ENCODE measurements at regions not wholly inside any gene's neighbourhood (a gene's known extent, or its start where the extent isn't known, plus 50 kb on each side); places are given as distances from the start of the nearest gene placed in this dataset.

- Mint-ChIP-seq H3K36me3 (ENCODE audit: insufficient read depth in 2 of 2) (no peaks in the 10 kb centered on the region), H3K27ac (no peak overlapping the region), H3K27me3 (ENCODE audit: low read depth) (no peaks in the 10 kb centered on the region), H3K4me3 (no peak overlapping the region), H3K4me1 (ENCODE audit: low read depth) (no peaks in the 10 kb centered on the region), H3K9me3 (peaks cover 8% of the 10 kb centered on the region in 2 donors)
- ATAC-seq (replicated peaks in 1 of 2) (no peak), DNase-seq (no peak)
These were observed 779.3 kb downstream of the INHBA start for GRCh38 chr7:40923626-40924025.

GRCh38 chr7:40922316-40922670 is 780.6 kb downstream of the INHBA start:
- DNase-seq, result no peak
- Mint-ChIP-seq H3K4me3 (no peak overlapping the region), H3K27me3 (ENCODE audit: low read depth) (no peaks in the 10 kb centered on the region), H3K9me3 (peaks cover 8% of the 10 kb centered on the region in 2 donors), H3K4me1 (ENCODE audit: low read depth) (no peaks in the 10 kb centered on the region), H3K27ac (no peak overlapping the region), H3K36me3 (ENCODE audit: insufficient read depth in 2 of 2) (no peaks in the 10 kb centered on the region)
- no peak for ATAC-seq (replicated peaks in 1 of 2)

- no peaks in the 10 kb centered on the region for H3K4me1 Mint-ChIP-seq (ENCODE audit: low read depth)
- H3K36me3 Mint-ChIP-seq (ENCODE audit: insufficient read depth in 2 of 2), result no peaks in the 10 kb centered on the region
- H3K27me3 Mint-ChIP-seq (ENCODE audit: low read depth), result no peaks in the 10 kb centered on the region
- peaks cover 8% of the 10 kb centered on the region in 2 donors for H3K9me3 Mint-ChIP-seq
- DNase-seq (no peak), ATAC-seq (replicated peaks in 1 of 2) (no peak)
- H3K27ac Mint-ChIP-seq, result no peak overlapping the region
- H3K4me3 Mint-ChIP-seq, result no peak overlapping the region
These were observed 781.1 kb downstream of the INHBA start for GRCh38 chr7:40921589-40922315.

DNA sequence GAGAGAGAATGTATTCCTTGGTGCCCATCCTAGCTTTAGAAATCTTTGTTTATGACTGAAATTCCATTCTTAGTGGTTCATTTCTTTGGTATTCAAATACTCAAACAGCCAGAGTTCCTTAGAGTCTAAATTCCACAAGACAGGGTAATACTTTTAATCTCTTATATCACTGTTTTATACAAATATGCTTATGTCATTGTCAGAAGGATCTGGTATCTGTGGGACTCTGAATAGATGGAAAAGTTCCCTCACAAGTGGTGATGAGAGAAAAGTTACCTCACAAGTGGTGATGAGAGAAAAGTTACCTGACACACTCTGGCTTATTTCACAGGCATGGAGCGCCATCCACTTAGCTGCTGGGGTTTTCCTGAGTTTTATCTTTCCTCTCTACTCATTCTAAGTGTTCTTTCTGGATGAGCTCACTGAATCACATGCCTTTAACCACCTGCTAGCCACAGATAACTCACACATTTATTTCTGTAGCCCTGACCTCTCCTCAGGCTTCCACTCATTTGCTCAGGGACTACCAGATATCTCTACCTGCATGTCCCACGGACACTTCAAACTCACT is 784.0 kb downstream of the SUGCT start:
- Mint-ChIP-seq H3K27me3 (ENCODE audit: low read depth) (no peaks in the 10 kb centered on the region), H3K27ac (no peak overlapping the region), H3K4me3 (no peak overlapping the region)

DNA sequence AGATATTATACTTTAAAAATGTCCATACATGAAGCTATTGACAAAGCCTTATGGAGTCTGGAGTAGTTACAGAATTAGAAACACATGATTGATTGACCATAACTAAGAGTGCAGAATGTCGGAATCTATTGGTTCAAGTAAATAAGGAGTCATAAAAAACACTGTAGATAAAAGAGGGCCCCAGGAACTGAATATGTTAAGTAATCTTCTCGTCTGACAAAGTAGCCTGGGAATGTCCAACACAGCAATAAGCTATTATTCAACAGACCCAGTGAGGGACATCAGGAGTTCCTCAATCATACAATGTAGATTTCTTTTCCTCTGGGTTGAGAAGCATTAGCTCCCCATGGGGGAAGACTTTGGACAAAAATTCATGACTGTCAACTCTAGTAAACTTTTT is 782.0 kb downstream of the SUGCT start:
- ATAC-seq (replicated peaks in 1 of 2), result no peak
- H3K36me3 Mint-ChIP-seq (ENCODE audit: insufficient read depth in 2 of 2), result no peaks in the 10 kb centered on the region

More for the DNA sequence above, 784.0 kb downstream of the SUGCT start:
- no peak for ATAC-seq (replicated peaks in 1 of 2)
- Mint-ChIP-seq H3K4me1 (ENCODE audit: low read depth) (no peaks in the 10 kb centered on the region), H3K36me3 (ENCODE audit: insufficient read depth in 2 of 2) (no peaks in the 10 kb centered on the region), H3K9me3 (peaks cover 6 to 14% of the 10 kb centered on the region in 2 donors)
- no peak for DNase-seq

GRCh38 chr7:40915071-40915470 is 780.3 kb downstream of the SUGCT start:
- H3K36me3 Mint-ChIP-seq (ENCODE audit: insufficient read depth in 2 of 2), result no peaks in the 10 kb centered on the region
- H3K4me1 Mint-ChIP-seq (ENCODE audit: low read depth), result no peaks in the 10 kb centered on the region
- DNase-seq (no peak), ATAC-seq (replicated peaks in 1 of 2) (no peak)
- H3K9me3 Mint-ChIP-seq, result peaks cover 5 to 10% of the 10 kb centered on the region in 2 donors
- no peak overlapping the region for H3K27ac Mint-ChIP-seq
- no peaks in the 10 kb centered on the region for H3K27me3 Mint-ChIP-seq (ENCODE audit: low read depth)
- H3K4me3 Mint-ChIP-seq, result no peak overlapping the region

More for the DNA sequence above, 782.0 kb downstream of the SUGCT start:
- H3K4me3 Mint-ChIP-seq, result no peak overlapping the region
- no peaks in the 10 kb centered on the region for H3K4me1 Mint-ChIP-seq (ENCODE audit: low read depth)
- no peaks in the 10 kb centered on the region for H3K27me3 Mint-ChIP-seq (ENCODE audit: low read depth)
- no peak overlapping the region for H3K27ac Mint-ChIP-seq
- H3K9me3 Mint-ChIP-seq, result peaks cover 6 to 14% of the 10 kb centered on the region in 2 donors
- DNase-seq, result no peak

All from activated T-cell treated with anti-CD3 and anti-CD28 coated beads, Interleukin-2, amount 50 U/mL, for 72 hours (primary cell).